Mesenchymal stem cell (in vitro differentiated cells and primary cell): ENCODE measurements at regions not wholly inside any gene's neighbourhood (a gene's known extent, or its start where the extent isn't known, plus 50 kb on each side); places are given as distances from the start of the nearest gene placed in this dataset.

Experiments used
- DNase-seq: peaks from one replicate; pipeline ENCODE4 v3.0.0-alpha.2; 2013
- H2AFZ ChIP-seq: one replicate; pipeline ENCODE4 v1.6.1; 2013; ENCODE audit warnings: low read depth, mild to moderate bottlenecking, control low read depth, inconsistent platforms, low read length, moderate library complexity
- H2AK5ac ChIP-seq: 2 replicates; pipeline ENCODE4 v1.6.1; 2013; ENCODE audit warnings: low read length, moderate library complexity, mild to moderate bottlenecking, inconsistent platforms; ENCODE audit not compliant: severe bottlenecking
- H2BK120ac ChIP-seq: one replicate; pipeline ENCODE4 v1.6.1; 2013; ENCODE audit warnings: low read depth, mild to moderate bottlenecking, inconsistent platforms, low read length, moderate library complexity
- H2BK12ac ChIP-seq, 2 experiments: one replicate each; pipeline ENCODE4 v1.6.1; 2013; ENCODE audit warnings: inconsistent platforms in 2 of 2, low read length in 2 of 2, mild to moderate bottlenecking in 2 of 2, moderate library complexity in 2 of 2, control low read depth in 1 of 2
- H2BK15ac ChIP-seq: one replicate; pipeline ENCODE4 v1.6.1; 2013; ENCODE audit warnings: mild to moderate bottlenecking, low read depth, inconsistent platforms; ENCODE audit not compliant: poor library complexity, severe bottlenecking
- H2BK5ac ChIP-seq: 2 replicates; pipeline ENCODE4 v1.6.1; 2013; ENCODE audit warnings: low read depth, mild to moderate bottlenecking, low read length, control low read depth, inconsistent platforms; ENCODE audit not compliant: poor library complexity, severe bottlenecking
- H3K14ac ChIP-seq, 2 experiments: one replicate each; pipeline ENCODE4 v1.6.1; 2013; ENCODE audit warnings: inconsistent platforms in 2 of 2, low read length in 2 of 2, control low read depth in 1 of 2, mild to moderate bottlenecking in 1 of 2, moderate library complexity in 1 of 2
- H3K18ac ChIP-seq, 2 experiments: one replicate each; pipeline ENCODE4 v1.6.1; 2013; ENCODE audit warnings: inconsistent platforms in 2 of 2, low read length in 2 of 2, control low read depth in 1 of 2, low read depth in 1 of 2, mild to moderate bottlenecking in 1 of 2
- H3K23ac ChIP-seq, 2 experiments: one replicate each; pipeline ENCODE4 v1.6.1; 2013; ENCODE audit warnings: inconsistent platforms in 2 of 2, low read length in 2 of 2, mild to moderate bottlenecking in 2 of 2, moderate library complexity in 2 of 2, control low read depth in 1 of 2
- H3K27ac ChIP-seq: 2 replicates; pipeline ENCODE4 v1.5.1; 2013; ENCODE audit warnings: mild to moderate bottlenecking, moderate library complexity, low read length, control low read depth, inconsistent platforms; ENCODE audit not compliant: poor library complexity, severe bottlenecking
- H3K27me3 ChIP-seq, 2 experiments: 2 replicates each; pipeline versions ENCODE4 v1.6.1 to v1.7.0; 2013; ENCODE audit warnings: low read length in 2 of 2, mild to moderate bottlenecking in 2 of 2, moderate library complexity in 2 of 2, control low read depth in 1 of 2, inconsistent platforms in 1 of 2; ENCODE audit not compliant: control insufficient read depth in 1 of 2, insufficient read depth in 1 of 2
- H3K36me3 ChIP-seq, 2 experiments: 2 replicates each; pipeline versions ENCODE4 v1.6.1 to v1.7.0; 2013; ENCODE audit warnings: low read length in 2 of 2, control low read depth in 1 of 2, inconsistent platforms in 1 of 2, low read depth in 1 of 2, mild to moderate bottlenecking in 1 of 2; ENCODE audit not compliant: insufficient read depth in 2 of 2, control insufficient read depth in 1 of 2
- H3K4ac ChIP-seq, 2 experiments: one replicate each; pipeline ENCODE4 v1.6.1; 2013; ENCODE audit warnings: inconsistent platforms in 2 of 2, low read length in 2 of 2, mild to moderate bottlenecking in 2 of 2, moderate library complexity in 2 of 2, control low read depth in 1 of 2, low read depth in 1 of 2
- H3K4me1 ChIP-seq: 2 replicates; pipeline ENCODE4 v1.6.1; 2013; ENCODE audit warnings: low read depth, low read length, control low read depth; ENCODE audit not compliant: control insufficient read depth, insufficient read depth
- H3K4me2 ChIP-seq: 2 replicates; pipeline ENCODE4 v1.6.1; 2013; ENCODE audit warnings: low read length, mild to moderate bottlenecking, inconsistent platforms; ENCODE audit not compliant: poor library complexity, severe bottlenecking
- H3K4me3 ChIP-seq, 2 experiments: 2 replicates each; pipeline versions ENCODE4 v1.5.1 to v1.7.0; 2013; ENCODE audit warnings: low read length in 2 of 2, mild to moderate bottlenecking in 2 of 2, control low read depth in 1 of 2, low read depth in 1 of 2; ENCODE audit not compliant: insufficient read depth in 1 of 2
- H3K79me1 ChIP-seq: replicated peaks from 2 replicates; pipeline ENCODE4 v1.6.1; 2013; ENCODE audit warnings: mild to moderate bottlenecking, control low read depth, low read length, inconsistent platforms; ENCODE audit not compliant: poor library complexity, severe bottlenecking
- H3K9ac ChIP-seq: 2 replicates; pipeline ENCODE4 v1.7.0; 2013; ENCODE audit warnings: mild to moderate bottlenecking, low read length, moderate library complexity
- H3K9me3 ChIP-seq: 2 replicates; pipeline ENCODE4 v1.7.0; 2013; ENCODE audit warnings: mild to moderate bottlenecking, low read length; ENCODE audit not compliant: control insufficient read depth
- H4K8ac ChIP-seq: one replicate; pipeline ENCODE4 v1.6.1; 2013; ENCODE audit warnings: inconsistent platforms, mild to moderate bottlenecking, low read length, moderate library complexity
- H4K91ac ChIP-seq: one replicate; pipeline ENCODE4 v1.6.1; 2013; ENCODE audit warnings: mild to moderate bottlenecking, low read length, inconsistent platforms
- WGBS: methylation state at CpG from one replicate; pipeline ENCODE4 v1.1.7; 2013; ENCODE audit warnings: mixed read lengths; 5-methylcytosine and 5-hydroxymethylcytosine counted together

- Histone ChIP-seq H3K23ac (no peak overlapping the region), H2BK5ac (no peak overlapping the region), H4K8ac (no peak overlapping the region), H3K27ac (no peak overlapping the region), H3K36me3 (no peaks in the 10 kb centered on the region), H3K4me3 (no peak overlapping the region), H2AFZ (no peak overlapping the region), H3K79me1 (no peaks in the 10 kb centered on the region), H3K9me3 (no peaks in the 10 kb centered on the region), H3K14ac (no peak overlapping the region), H3K18ac (no peak overlapping the region), H2BK15ac (no peak overlapping the region), H3K4me1 (no peaks in the 10 kb centered on the region), H2BK12ac (no peak overlapping the region), H2BK120ac (no peak overlapping the region), H3K9ac (peak overlapping the region; percentile 4), H4K91ac (no peak overlapping the region), H3K4me2 (no peak overlapping the region), H3K27me3 (no peaks in the 10 kb centered on the region), H2AK5ac (no peak overlapping the region), H3K4ac (no peak overlapping the region)
- 91% methylated on average over 1 of the region's 3 CpGs for WGBS
- no peak for DNase-seq
These were observed 392.8 kb upstream of the KLF6 start for GRCh38 chr10:4177791-4178190.

- no peaks in the 10 kb centered on the region for H3K27me3 ChIP-seq
- no peak overlapping the region for H3K18ac ChIP-seq
- 99% methylated on average over 4 of the region's 5 CpGs for WGBS
These were observed 391.7 kb upstream of the KLF6 start for GRCh38 chr10:4176500-4177281.

DNA sequence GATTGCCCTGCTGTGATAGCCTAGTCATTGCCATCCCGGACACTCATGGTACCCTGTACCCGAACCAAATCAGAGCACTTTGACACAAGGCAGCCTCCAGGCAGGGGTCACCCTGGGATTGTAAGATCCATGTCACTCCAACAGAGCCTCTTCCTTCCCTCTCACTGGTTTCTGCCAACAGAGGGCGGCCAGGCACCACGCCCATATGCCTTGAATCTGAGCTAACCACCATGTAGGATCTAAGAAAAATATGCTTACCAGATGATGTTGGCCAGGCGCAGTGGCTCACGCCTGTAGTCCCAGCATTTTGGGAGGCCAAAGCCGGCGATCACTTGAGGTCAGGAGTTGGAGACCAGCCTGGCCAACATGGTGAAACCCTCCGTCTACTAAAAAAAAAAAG, 389.2 kb upstream of the KLF6 start:
- Histone ChIP-seq H3K4me2 (no peak overlapping the region), H3K4me3 (no peak overlapping the region), H3K36me3 (no peaks in the 10 kb centered on the region), H4K91ac (no peak overlapping the region), H3K4ac (no peak overlapping the region), H3K27ac (no peak overlapping the region), H2AFZ (no peak overlapping the region), H3K79me1 (no peaks in the 10 kb centered on the region), H3K9ac (no peak overlapping the region), H4K8ac (no peak overlapping the region), H2BK120ac (no peak overlapping the region), H2AK5ac (no peak overlapping the region), H3K14ac (no peak overlapping the region), H2BK15ac (no peak overlapping the region), H2BK12ac (no peak overlapping the region), H3K18ac (no peak overlapping the region), H3K23ac (no peak overlapping the region), H3K4me1 (no peaks in the 10 kb centered on the region), H3K9me3 (peaks cover 5% of the 10 kb centered on the region), H3K27me3 (no peaks in the 10 kb centered on the region), H2BK5ac (no peak overlapping the region)
- DNase-seq = no peak
- WGBS = 74% methylated on average over 9 of the region's 9 CpGs

More at GRCh38 chr10:4176500-4177281, 391.7 kb upstream of the KLF6 start:
- Histone ChIP-seq H3K4me3 (no peak overlapping the region), H3K23ac (no peak overlapping the region), H4K91ac (no peak overlapping the region), H3K27ac (no peak overlapping the region), H3K4me2 (no peak overlapping the region), H3K4me1 (no peaks in the 10 kb centered on the region), H4K8ac (no peak overlapping the region), H2BK5ac (no peak overlapping the region), H3K9ac (no peak overlapping the region), H2AK5ac (no peak overlapping the region), H2AFZ (no peak overlapping the region), H2BK12ac (no peak overlapping the region), H3K79me1 (no peaks in the 10 kb centered on the region), H2BK120ac (no peak overlapping the region), H3K4ac (no peak overlapping the region), H2BK15ac (no peak overlapping the region), H3K36me3 (no peaks in the 10 kb centered on the region), H3K9me3 (peaks cover 5% of the 10 kb centered on the region), H3K14ac (no peak overlapping the region)
- no peak for DNase-seq

DNA sequence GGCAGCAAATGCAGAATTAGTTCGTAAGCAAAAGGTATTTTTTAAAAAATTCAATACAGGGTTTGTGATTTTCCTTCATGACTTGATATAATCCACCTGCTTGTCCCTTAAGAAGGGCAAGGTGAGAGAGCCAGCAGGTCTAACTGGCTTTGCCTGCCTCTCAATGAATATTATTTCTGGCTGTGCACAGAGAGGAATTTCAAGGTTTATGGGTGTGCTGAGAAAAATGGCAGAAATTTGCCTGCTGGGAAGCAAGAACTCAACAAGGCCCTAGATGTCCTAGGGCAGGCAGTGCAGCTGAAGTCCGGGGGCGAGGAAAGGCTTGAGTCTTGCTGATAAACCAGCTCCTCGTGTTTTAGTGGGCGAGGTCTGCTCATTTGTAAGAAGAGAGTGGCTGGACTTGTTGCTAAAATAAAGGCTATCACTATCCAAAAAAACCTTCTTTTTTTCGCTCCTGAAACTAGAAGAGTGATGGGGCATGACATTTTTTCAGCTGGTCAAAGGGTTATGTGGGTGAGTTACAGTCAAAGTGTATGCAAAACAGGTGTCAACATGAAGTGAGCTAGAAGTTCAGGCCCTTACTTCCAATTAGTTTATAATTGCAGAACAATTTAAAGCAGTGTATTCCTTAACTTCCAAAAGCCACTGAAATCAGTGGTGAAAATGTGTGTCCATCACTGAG, 385.8 kb upstream of the KLF6 start:
- Histone ChIP-seq H3K9ac (no peak overlapping the region), H3K27me3 (no peaks in the 10 kb centered on the region), H2AK5ac (no peak overlapping the region), H3K9me3 (peaks cover 5% of the 10 kb centered on the region), H3K36me3 (no peaks in the 10 kb centered on the region), H3K79me1 (no peaks in the 10 kb centered on the region), H3K4ac (no peak overlapping the region), H3K4me1 (no peaks in the 10 kb centered on the region), H3K14ac (no peak overlapping the region), H2BK120ac (no peak overlapping the region), H3K4me2 (no peak overlapping the region), H2BK15ac (no peak overlapping the region), H3K27ac (no peak overlapping the region), H3K23ac (no peak overlapping the region), H2AFZ (no peak overlapping the region), H2BK12ac (no peak overlapping the region), H2BK5ac (no peak overlapping the region), H4K8ac (no peak overlapping the region), H3K4me3 (no peak overlapping the region), H4K91ac (no peak overlapping the region), H3K18ac (no peak overlapping the region)
- 92% methylated on average over 3 of the region's 6 CpGs for WGBS
- DNase-seq = no peak
